OCI-LY3 (cell line): ENCODE measurements at regions not wholly inside any gene's neighbourhood (a gene's known extent, or its start where the extent isn't known, plus 50 kb on each side); places are given as distances from the start of the nearest gene placed in this dataset.

Experiments used
- H2AFZ ChIP-seq: fragments of 200-600, 300-600 bp; shearing (Covaris generic); 2 replicates; pipeline ENCODE4 v1.6.0; 2014; ENCODE audit warnings: antibody characterized with exemption, low read depth, low read length
- H3K27ac ChIP-seq: fragments of 200-600, 300-600 bp; sonication (generic); 2 replicates; pipeline ENCODE4 v1.5.1; 2014; ENCODE audit warnings: mild to moderate bottlenecking, low read length, moderate library complexity, mixed read lengths
- H3K27me3 ChIP-seq: fragments of 200-600, 300-600 bp; sonication (generic); 2 replicates; pipeline ENCODE4 v1.6.1; 2014; ENCODE audit warnings: low read depth, low read length, mixed read lengths
- H3K36me3 ChIP-seq: fragments of 200-600, 300-600 bp; sonication (generic); replicated peaks from 2 replicates; pipeline ENCODE3; 2014; ENCODE audit warnings: low read depth, low read length, mixed read lengths
- H3K4me1 ChIP-seq: fragments of 300-600, 200-600 bp; sonication (generic); 2 replicates; pipeline ENCODE4 v1.6.1; 2014; ENCODE audit warnings: low read length, mixed read lengths
- H3K4me2 ChIP-seq: fragments of 200-600, 300-600 bp; sonication (generic); 2 replicates; pipeline ENCODE4 v1.6.1; 2014; ENCODE audit warnings: low read length, mixed read lengths
- H3K4me3 ChIP-seq: fragments of 300-600, 200-600 bp; sonication (generic); 2 replicates; pipeline ENCODE4 v1.5.1; 2014; ENCODE audit warnings: antibody characterized with exemption, mild to moderate bottlenecking, low read length, moderate library complexity
- H3K79me2 ChIP-seq: fragments of 300-600, 200-600 bp; shearing (Covaris generic); 2 replicates; pipeline ENCODE4 v1.6.1; 2014; ENCODE audit warnings: mild to moderate bottlenecking, low read length, mixed read lengths
- H3K9ac ChIP-seq: fragments of 300-600, 200-600 bp; shearing (Covaris generic); 2 replicates; pipeline ENCODE4 v1.6.0; 2014; ENCODE audit warnings: mild to moderate bottlenecking, low read length, moderate library complexity
- H3K9me3 ChIP-seq: fragments of 200-600, 300-600 bp; shearing (Covaris generic); 2 replicates; pipeline ENCODE4 v1.6.1; 2014; ENCODE audit warnings: low read length, mixed read lengths; ENCODE audit not compliant: insufficient read depth
- H4K20me1 ChIP-seq: fragments of 200-600, 300-600 bp; sonication (generic); 2 replicates; pipeline ENCODE4 v1.6.1; 2016; ENCODE audit warnings: low read length, mixed read lengths; ENCODE audit not compliant: insufficient read depth
- CTCF ChIP-seq: fragments of 200-600, 300-600 bp; sonication (generic); IDR thresholded peaks from 2 replicates; pipeline ENCODE4 v1.5.1; 2014; ENCODE audit warnings: antibody characterized with exemption, low read length, low read depth
- EZH2phosphoT487 ChIP-seq: fragments of 200-600 bp; shearing (Covaris generic); IDR thresholded peaks from 2 replicates; pipeline ENCODE4 v1.6.1; 2018; ENCODE audit warnings: antibody characterized with exemption, mixed run types, low read depth

- H3K27ac ChIP-seq, result no peak overlapping the region
- H3K36me3 ChIP-seq, result no peaks in the 10 kb centered on the region
- no peak overlapping the region for H3K4me2 ChIP-seq
- TF ChIP-seq EZH2phosphoT487, result no peak
- no peak for TF ChIP-seq CTCF
- no peaks in the 10 kb centered on the region for H3K4me1 ChIP-seq
- no peaks in the 10 kb centered on the region for H3K27me3 ChIP-seq
- no peak overlapping the region for H3K4me3 ChIP-seq
- H2AFZ ChIP-seq, result no peak overlapping the region
- no peaks in the 10 kb centered on the region for H3K9me3 ChIP-seq
- no peak overlapping the region for H3K9ac ChIP-seq
- H3K79me2 ChIP-seq, result no peaks in the 10 kb centered on the region
- no peaks in the 10 kb centered on the region for H4K20me1 ChIP-seq
These were observed 130.2 kb downstream of the MAT2B start for GRCh38 chr5:163635631-163636030.

GRCh38 chr5:163642904-163643303 is 137.5 kb downstream of the MAT2B start:
- no peaks in the 10 kb centered on the region for H4K20me1 ChIP-seq
- H3K79me2 ChIP-seq, result no peaks in the 10 kb centered on the region
- H2AFZ ChIP-seq, result no peak overlapping the region
- H3K36me3 ChIP-seq, result no peaks in the 10 kb centered on the region
- 0 out of 2 replicates have a peak, but pooled peaks cover 4% of the 10 kb centered on the region for H3K27me3 ChIP-seq
- H3K9ac ChIP-seq, result no peak overlapping the region
- H3K4me3 ChIP-seq, result no peak overlapping the region
- H3K9me3 ChIP-seq, result no peaks in the 10 kb centered on the region
- H3K4me2 ChIP-seq, result no peak overlapping the region
- H3K4me1 ChIP-seq, result no peaks in the 10 kb centered on the region
- no peak overlapping the region for H3K27ac ChIP-seq
- TF ChIP-seq CTCF, result no peak
- TF ChIP-seq EZH2phosphoT487, result no peak

- no peaks in the 10 kb centered on the region for H3K9me3 ChIP-seq
- no peaks in the 10 kb centered on the region for H3K4me1 ChIP-seq
- no peak overlapping the region for H3K4me3 ChIP-seq
- no peak overlapping the region for H3K4me2 ChIP-seq
- H3K36me3 ChIP-seq, result no peaks in the 10 kb centered on the region
- H4K20me1 ChIP-seq, result no peaks in the 10 kb centered on the region
- no peak overlapping the region for H3K27ac ChIP-seq
- no peak overlapping the region for H3K9ac ChIP-seq
- TF ChIP-seq CTCF (no peak), EZH2phosphoT487 (no peak)
- no peak overlapping the region for H2AFZ ChIP-seq
- H3K27me3 ChIP-seq, result 0 out of 2 replicates have a peak, but pooled peaks cover 4% of the 10 kb centered on the region
- H3K79me2 ChIP-seq, result no peaks in the 10 kb centered on the region
These were observed 140.3 kb downstream of the MAT2B start for GRCh38 chr5:163645421-163646416.

GRCh38 chr5:163649514-163649913 is 144.1 kb downstream of the MAT2B start:
- Histone ChIP-seq H3K9ac (no peak overlapping the region), H4K20me1 (no peaks in the 10 kb centered on the region), H2AFZ (no peak overlapping the region), H3K79me2 (no peaks in the 10 kb centered on the region), H3K36me3 (no peaks in the 10 kb centered on the region), H3K27ac (no peak overlapping the region), H3K4me1 (no peaks in the 10 kb centered on the region), H3K27me3 (no peaks in the 10 kb centered on the region; the same call in 1 of the 2 replicates), H3K9me3 (no peaks in the 10 kb centered on the region), H3K4me2 (no peak overlapping the region), H3K4me3 (no peak overlapping the region)
- TF ChIP-seq CTCF, result no peak
- no peak for TF ChIP-seq EZH2phosphoT487
